ENCODE measurements at regions not wholly inside any gene's neighbourhood (a gene's known extent, or its start where the extent isn't known, plus 50 kb on each side); places are given as distances from the start of the nearest gene placed in this dataset.

DNA sequence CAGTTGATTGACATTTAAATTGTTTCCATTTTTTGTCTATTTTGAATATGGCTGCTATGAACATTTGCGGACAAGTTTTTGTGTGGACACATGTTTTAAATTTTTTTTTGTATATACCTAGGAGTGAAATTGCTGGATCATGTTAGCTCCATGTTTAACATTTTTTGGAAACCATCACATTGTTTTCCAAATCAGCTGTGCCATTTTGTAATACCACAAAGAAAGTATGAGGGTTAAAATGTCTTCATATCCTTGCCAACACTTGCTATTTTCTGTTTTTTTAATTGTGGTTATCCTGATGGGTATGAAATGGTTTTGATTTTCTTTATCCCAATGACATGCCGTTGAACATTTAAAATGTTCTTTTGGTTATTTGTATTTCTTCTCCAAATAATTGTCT lies 52.1 kb downstream of the CARTPT start:
- 86% methylated on average over 2 of the region's 2 CpGs for WGBS
- Histone ChIP-seq H3K4me3 (ENCODE audit: low read length) (no peak overlapping the region), H3K27me3 (ENCODE audit: control insufficient read depth, insufficient read depth) (no peaks in the 10 kb centered on the region), H3K9me3 (ENCODE audit: control insufficient read depth, low read length) (no peaks in the 10 kb centered on the region), H3K27ac (ENCODE audit: low read length) (no peak overlapping the region), H3K4me1 (ENCODE audit: control insufficient read depth, insufficient read depth, low read length) (no peaks in the 10 kb centered on the region)
- DNase-seq = no peak
- intact Hi-C loops (cut with DNase I) = no loop called here
- ATAC-seq = no peak

DNA sequence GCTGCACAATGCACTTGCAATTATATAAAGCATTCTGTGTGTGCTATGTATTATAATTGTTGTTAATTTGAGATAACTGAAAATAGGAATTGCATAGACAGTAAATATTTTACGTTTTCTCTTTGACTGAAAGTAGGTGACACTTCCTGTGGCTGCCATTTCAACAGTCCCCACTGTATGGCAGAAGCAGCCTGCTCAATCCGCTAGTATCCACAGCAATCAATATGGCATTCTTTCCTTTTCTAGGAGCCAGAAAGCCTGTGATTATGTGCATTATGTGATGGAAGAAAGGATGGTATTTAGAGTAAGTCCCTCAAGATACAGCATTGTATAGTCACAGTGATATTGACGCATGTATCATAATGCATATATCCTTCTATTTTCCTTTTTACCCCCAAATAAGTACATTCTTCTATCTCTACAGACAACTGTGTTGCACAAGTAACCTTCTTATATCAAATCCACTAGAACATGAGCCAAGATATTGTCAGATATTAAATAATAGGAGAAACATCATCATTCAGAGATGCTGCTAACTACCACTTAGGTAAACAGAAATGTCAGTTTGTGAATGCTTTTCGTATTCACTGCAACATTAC lies 59.7 kb downstream of the CARTPT start:
- ATAC-seq (peak; percentile 56 to 69), DNase-seq (peak in 2 of 3 donors; percentile 16 to 65)
- no peak overlapping the region for H3K27ac ChIP-seq (ENCODE audit: low read length)
- intact Hi-C loops (cut with DNase I) = no loop called here
- no peaks in the 10 kb centered on the region for H3K9me3 ChIP-seq (ENCODE audit: control insufficient read depth, low read length)
- no peak overlapping the region for H3K4me3 ChIP-seq (ENCODE audit: low read length)
- no peaks in the 10 kb centered on the region for H3K4me1 ChIP-seq (ENCODE audit: control insufficient read depth, insufficient read depth, low read length)
- H3K27me3 ChIP-seq (ENCODE audit: control insufficient read depth, insufficient read depth) = no peaks in the 10 kb centered on the region
- WGBS = 55% methylated on average over 4 of the region's 4 CpGs

DNA sequence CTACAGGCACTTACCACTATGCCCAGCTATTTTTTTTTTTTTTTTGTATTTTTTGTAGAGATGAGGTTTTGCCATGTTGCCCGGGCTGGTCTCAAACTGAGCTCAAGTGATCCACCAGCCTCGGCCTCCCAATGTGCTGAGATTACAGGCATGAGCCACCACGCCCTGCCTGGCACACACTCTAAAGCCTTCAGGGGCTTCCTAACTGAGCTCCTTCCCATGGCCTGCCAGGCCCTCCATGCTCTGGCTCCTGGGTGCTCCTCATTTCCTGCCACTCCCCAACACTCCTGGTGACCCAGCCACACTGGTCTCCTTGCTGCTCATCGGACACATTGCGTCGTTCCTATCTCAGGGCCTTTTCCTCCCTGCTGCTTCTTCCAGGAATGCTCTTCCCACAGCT lies 61.5 kb downstream of the CARTPT start:
- no peaks in the 10 kb centered on the region for H3K27me3 ChIP-seq (ENCODE audit: control insufficient read depth, insufficient read depth)
- H3K4me3 ChIP-seq (ENCODE audit: low read length) = no peak overlapping the region
- ATAC-seq (no peak), DNase-seq (no peak)
- no peaks in the 10 kb centered on the region for H3K4me1 ChIP-seq (ENCODE audit: control insufficient read depth, insufficient read depth, low read length)
- intact Hi-C loops (cut with DNase I) = loop anchor here (5.0 to 10.0 kb wide), 5 partner anchors 234 to 527 kb away; partner anchors contain the start of gene MAP1B (in 3 of the 4)
- whole genome bisulfite sequencing = 78% methylated on average over 6 of the region's 6 CpGs
- H3K9me3 ChIP-seq (ENCODE audit: control insufficient read depth, low read length) = no peaks in the 10 kb centered on the region
- no peak overlapping the region for H3K27ac ChIP-seq (ENCODE audit: low read length)

- intact Hi-C loops (cut with DNase I) = loop anchor here (5.0 to 10.0 kb wide), 5 partner anchors 232 to 525 kb away; partner anchors contain the start of gene MAP1B (in 3 of the 4)
- H3K4me1 ChIP-seq (ENCODE audit: control insufficient read depth, insufficient read depth, low read length) = no peaks in the 10 kb centered on the region
- no peaks in the 10 kb centered on the region for H3K27me3 ChIP-seq (ENCODE audit: control insufficient read depth, insufficient read depth)
- ATAC-seq = no peak
- H3K9me3 ChIP-seq (ENCODE audit: control insufficient read depth, low read length) = no peaks in the 10 kb centered on the region
- H3K4me3 ChIP-seq (ENCODE audit: low read length) = peak overlapping the region; percentile 33
- 95% methylated on average over 3 of the region's 3 CpGs for WGBS
- no peak for DNase-seq
- no peak overlapping the region for H3K27ac ChIP-seq (ENCODE audit: low read length)
Measured at GRCh38 chr5:71782393-71782770, 63.3 kb downstream of the CARTPT start.

GRCh38 chr5:71782771-71783770 lies 64.0 kb downstream of the CARTPT start:
- Histone ChIP-seq H3K4me1 (ENCODE audit: control insufficient read depth, insufficient read depth, low read length) (no peaks in the 10 kb centered on the region), H3K9me3 (ENCODE audit: control insufficient read depth, low read length) (no peaks in the 10 kb centered on the region), H3K4me3 (ENCODE audit: low read length) (peak overlapping the region; percentile 35), H3K27me3 (ENCODE audit: control insufficient read depth, insufficient read depth) (no peaks in the 10 kb centered on the region), H3K27ac (ENCODE audit: low read length) (peak overlapping the region; percentile 36)
- intact Hi-C loops (cut with DNase I) = loop anchor here (5.0 to 10.0 kb wide), 5 partner anchors 232 to 524 kb away; partner anchors contain the start of gene MAP1B (in 3 of the 4)
- 26% methylated on average over 27 of the region's 27 CpGs for WGBS
- ATAC-seq (peak; percentile 89 to 90), DNase-seq (peak; percentile 83 to 92 (median 85))

DNA sequence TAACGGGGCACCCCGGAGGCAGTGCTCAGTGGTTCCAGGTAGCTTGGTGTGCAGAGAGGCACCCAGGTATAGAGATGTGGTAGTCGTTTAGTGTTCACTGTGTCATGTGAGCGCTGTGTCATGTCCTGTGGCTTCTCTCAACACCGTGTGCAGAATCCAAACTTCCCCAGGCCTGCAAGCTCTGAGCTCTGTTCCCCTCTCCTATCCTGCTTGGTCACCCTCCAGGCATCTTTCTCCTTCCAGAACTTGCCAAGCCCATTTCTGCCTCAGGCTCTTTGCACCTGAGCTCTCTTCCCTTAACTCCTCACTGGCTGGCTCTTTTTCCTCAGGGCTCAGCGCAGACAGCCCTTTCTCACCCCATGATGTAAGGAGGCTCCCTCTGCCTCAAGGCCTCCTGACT lies 64.8 kb downstream of the CARTPT start:
- no peak for DNase-seq
- 87% methylated on average over 6 of the region's 6 CpGs for WGBS
- no peak overlapping the region for H3K27ac ChIP-seq (ENCODE audit: low read length)
- ATAC-seq = no peak
- H3K4me1 ChIP-seq (ENCODE audit: control insufficient read depth, insufficient read depth, low read length) = no peaks in the 10 kb centered on the region
- H3K4me3 ChIP-seq (ENCODE audit: low read length) = no peak overlapping the region
- H3K27me3 ChIP-seq (ENCODE audit: control insufficient read depth, insufficient read depth) = no peaks in the 10 kb centered on the region
- H3K9me3 ChIP-seq (ENCODE audit: control insufficient read depth, low read length) = no peaks in the 10 kb centered on the region
- intact Hi-C loops (cut with DNase I) = loop anchor here (5.0 to 10.0 kb wide), 5 partner anchors 231 to 523 kb away; partner anchors contain the start of gene MAP1B (in 3 of the 4)

DNA sequence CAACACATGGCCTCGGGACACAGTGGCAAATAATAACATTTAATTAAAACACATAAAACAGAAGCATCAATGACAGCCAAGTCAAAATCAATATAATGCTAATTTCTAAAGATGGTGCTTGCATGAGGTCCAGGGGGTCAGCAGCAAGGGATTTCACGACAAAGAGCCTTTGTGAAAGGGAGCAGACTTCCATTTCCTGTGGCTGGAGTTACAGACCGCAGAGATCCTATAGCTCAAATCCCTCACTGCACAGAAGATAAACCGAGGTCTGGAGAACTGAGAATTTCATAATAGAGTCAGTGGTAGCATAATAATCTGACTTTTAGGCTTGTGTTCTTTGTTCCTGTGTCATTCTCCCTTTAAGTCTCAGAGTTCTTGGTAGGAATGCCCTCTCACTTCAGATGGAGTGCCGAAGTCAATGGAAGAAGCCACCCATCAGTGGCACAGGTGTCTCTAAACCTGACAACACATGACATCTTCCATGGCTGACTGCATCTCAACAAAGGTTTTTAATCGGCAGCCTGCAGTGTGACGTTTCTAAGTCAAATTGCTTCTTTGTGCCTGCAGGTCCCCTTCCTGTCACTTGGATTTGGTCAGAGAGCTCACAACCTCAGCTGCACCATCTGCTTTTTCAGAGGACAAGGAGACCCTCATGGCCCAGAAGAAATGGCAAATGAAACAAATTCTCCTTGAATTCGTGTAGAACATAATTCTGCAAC lies 67.4 kb downstream of the CARTPT start:
- ATAC-seq = no peak
- intact Hi-C loops (cut with DNase I) = loop anchor here (10.0 kb wide), 3 partner anchors 228 to 518 kb away; partner anchors contain the start of gene MAP1B (in 2 of the 4)
- H3K9me3 ChIP-seq (ENCODE audit: control insufficient read depth, low read length) = no peaks in the 10 kb centered on the region
- 63% methylated on average over 8 of the region's 8 CpGs for WGBS
- DNase-seq = no peak
- H3K27me3 ChIP-seq (ENCODE audit: control insufficient read depth, insufficient read depth) = no peaks in the 10 kb centered on the region
- H3K27ac ChIP-seq (ENCODE audit: low read length) = no peak overlapping the region
- no peak overlapping the region for H3K4me3 ChIP-seq (ENCODE audit: low read length)
- no peaks in the 10 kb centered on the region for H3K4me1 ChIP-seq (ENCODE audit: control insufficient read depth, insufficient read depth, low read length)

- no peak overlapping the region for H3K4me3 ChIP-seq (ENCODE audit: low read length)
- no peak overlapping the region for H3K27ac ChIP-seq (ENCODE audit: low read length)
- no peaks in the 10 kb centered on the region for H3K9me3 ChIP-seq (ENCODE audit: control insufficient read depth, low read length)
- no peak for ATAC-seq
- 93% methylated on average over 2 of the region's 2 CpGs for WGBS
- DNase-seq = no peak
- H3K27me3 ChIP-seq (ENCODE audit: control insufficient read depth, insufficient read depth) = no peaks in the 10 kb centered on the region
- no peaks in the 10 kb centered on the region for H3K4me1 ChIP-seq (ENCODE audit: control insufficient read depth, insufficient read depth, low read length)
- intact Hi-C loops (cut with DNase I) = loop anchor here (10.0 kb wide), 3 partner anchors 226 to 516 kb away; partner anchors contain the start of gene MAP1B (in 2 of the 4)
Measured at GRCh38 chr5:71788794-71789193, 69.7 kb downstream of the CARTPT start.

DNA sequence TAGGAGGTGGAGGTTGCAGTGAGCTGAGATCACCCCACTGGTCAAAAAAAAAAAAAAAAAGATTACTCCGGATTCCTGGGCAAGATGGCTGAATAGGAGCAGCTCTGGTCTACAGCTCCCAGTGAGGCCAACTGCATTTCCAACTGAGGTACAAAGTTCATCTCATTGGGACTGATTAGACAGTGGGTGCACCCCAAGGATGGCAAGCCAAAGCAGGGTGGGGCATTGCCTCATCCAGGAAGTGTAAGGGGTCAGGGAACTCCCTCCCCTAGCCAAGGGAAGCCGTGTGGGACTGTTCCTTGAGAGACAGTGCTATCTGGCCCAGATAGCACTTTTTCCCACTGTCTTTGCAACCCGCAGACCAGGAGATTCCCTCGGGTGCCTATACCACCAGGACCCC lies 70.7 kb downstream of the CARTPT start:
- ATAC-seq (no peak), DNase-seq (no peak)
- no peaks in the 10 kb centered on the region for H3K4me1 ChIP-seq (ENCODE audit: control insufficient read depth, insufficient read depth, low read length)
- 65% methylated on average over 4 of the region's 4 CpGs for WGBS
- no peak overlapping the region for H3K4me3 ChIP-seq (ENCODE audit: low read length)
- H3K27ac ChIP-seq (ENCODE audit: low read length) = no peak overlapping the region
- H3K27me3 ChIP-seq (ENCODE audit: control insufficient read depth, insufficient read depth) = no peaks in the 10 kb centered on the region
- no peaks in the 10 kb centered on the region for H3K9me3 ChIP-seq (ENCODE audit: control insufficient read depth, low read length)
- intact Hi-C loops (cut with DNase I) = loop anchor here (10.0 kb wide), 3 partner anchors 225 to 515 kb away; partner anchors contain the start of gene MAP1B (in 2 of the 4)

GRCh38 chr5:71790433-71790832 lies 71.4 kb downstream of the CARTPT start:
- no peak overlapping the region for H3K27ac ChIP-seq (ENCODE audit: low read length)
- no peak for ATAC-seq
- H3K27me3 ChIP-seq (ENCODE audit: control insufficient read depth, insufficient read depth) = no peaks in the 10 kb centered on the region
- WGBS = 45% methylated on average over 7 of the region's 7 CpGs
- no peaks in the 10 kb centered on the region for H3K9me3 ChIP-seq (ENCODE audit: control insufficient read depth, low read length)
- H3K4me3 ChIP-seq (ENCODE audit: low read length) = no peak overlapping the region
- no peaks in the 10 kb centered on the region for H3K4me1 ChIP-seq (ENCODE audit: control insufficient read depth, insufficient read depth, low read length)
- DNase-seq = no peak
- intact Hi-C loops (cut with DNase I) = no loop called here

All from right cardiac atrium (tissue), 5 donors.